ENCODE measurements at regions not wholly inside any gene's neighbourhood (a gene's known extent, or its start where the extent isn't known, plus 50 kb on each side); places are given as distances from the start of the nearest gene placed in this dataset.

DNA sequence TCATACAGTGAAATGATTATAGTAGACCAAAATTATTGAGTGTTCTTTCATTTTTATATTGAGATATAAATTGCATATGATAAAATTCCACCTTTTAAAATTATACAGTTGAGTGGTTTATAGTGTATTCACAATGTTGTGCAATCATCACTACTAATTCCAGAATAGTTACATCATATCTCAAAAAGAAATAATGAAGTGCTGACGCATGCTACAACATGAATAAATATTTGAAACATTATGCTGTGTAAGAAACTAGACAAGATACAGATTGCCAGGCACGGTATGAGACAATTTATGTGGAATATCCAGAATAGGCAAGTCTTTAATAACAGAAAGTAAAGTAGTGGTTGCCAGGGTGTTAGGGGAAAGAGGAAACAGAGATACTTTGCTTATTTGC, 871.7 kb downstream of the FAM133A start:
- TF ChIP-seq CTCF (IDR thresholded peaks at IDR 0.05) (no peak), EP300 (IDR thresholded peaks at IDR 0.05) (no peak), POLR2A (IDR thresholded peaks at IDR 0.05) (no peak), POLR2AphosphoS5 (IDR thresholded peaks at IDR 0.05) (no peak)
- Histone ChIP-seq H3K36me3 (no peaks in the 10 kb centered on the region), H3K27me3 (no peaks in the 10 kb centered on the region), H3K9me3 (no peaks in the 10 kb centered on the region), H3K4me3 (no peak overlapping the region), H3K4me1 (no peaks in the 10 kb centered on the region), H3K27ac (no peak overlapping the region)
- WGBS = 38% methylated on average over 2 of the region's 2 CpGs
- no peak for DNase-seq (ENCODE audit: low spot score in 2 of 2)

- no peak overlapping the region for H3K27ac ChIP-seq
- WGBS = 91% methylated on average over 4 of the region's 4 CpGs
- no peak for TF ChIP-seq POLR2AphosphoS5 (IDR thresholded peaks at IDR 0.05)
- TF ChIP-seq POLR2A (IDR thresholded peaks at IDR 0.05) = no peak
- TF ChIP-seq CTCF (IDR thresholded peaks at IDR 0.05) = no peak
- TF ChIP-seq EP300 (IDR thresholded peaks at IDR 0.05) = no peak
- H3K9me3 ChIP-seq = no peaks in the 10 kb centered on the region
- H3K4me3 ChIP-seq = no peak overlapping the region
- no peak for DNase-seq (ENCODE audit: low spot score in 2 of 2)
- no peaks in the 10 kb centered on the region for H3K36me3 ChIP-seq
- H3K4me1 ChIP-seq = no peaks in the 10 kb centered on the region
- H3K27me3 ChIP-seq = no peaks in the 10 kb centered on the region
Measured at GRCh38 chrX:94551831-94552230, 877.8 kb downstream of the FAM133A start.

- DNase-seq (ENCODE audit: low spot score in 2 of 2) = no peak
- H3K27ac ChIP-seq = no peak overlapping the region
- H3K4me3 ChIP-seq = no peak overlapping the region
- H3K4me1 ChIP-seq = no peaks in the 10 kb centered on the region
- H3K36me3 ChIP-seq = no peaks in the 10 kb centered on the region
- TF ChIP-seq POLR2AphosphoS5 (IDR thresholded peaks at IDR 0.05) (no peak), CTCF (IDR thresholded peaks at IDR 0.05) (no peak), POLR2A (IDR thresholded peaks at IDR 0.05) (no peak), EP300 (IDR thresholded peaks at IDR 0.05) (no peak)
- no peaks in the 10 kb centered on the region for H3K9me3 ChIP-seq
- H3K27me3 ChIP-seq = no peaks in the 10 kb centered on the region
- WGBS = 68% methylated on average over 4 of the region's 4 CpGs
Measured at GRCh38 chrX:94560930-94561329, 886.9 kb downstream of the FAM133A start.

- Histone ChIP-seq H3K27me3 (no peaks in the 10 kb centered on the region), H3K4me3 (no peak overlapping the region), H3K9me3 (no peaks in the 10 kb centered on the region), H3K4me1 (no peaks in the 10 kb centered on the region), H3K27ac (no peak overlapping the region), H3K36me3 (no peaks in the 10 kb centered on the region)
- no peak for DNase-seq (ENCODE audit: low spot score in 2 of 2)
- 48% methylated on average over 2 of the region's 2 CpGs for WGBS
- TF ChIP-seq EP300 (IDR thresholded peaks at IDR 0.05) (no peak), POLR2A (IDR thresholded peaks at IDR 0.05) (no peak), CTCF (IDR thresholded peaks at IDR 0.05) (no peak), POLR2AphosphoS5 (IDR thresholded peaks at IDR 0.05) (no peak)
Measured at GRCh38 chrX:94576367-94577004, 902.5 kb downstream of the FAM133A start.

DNA sequence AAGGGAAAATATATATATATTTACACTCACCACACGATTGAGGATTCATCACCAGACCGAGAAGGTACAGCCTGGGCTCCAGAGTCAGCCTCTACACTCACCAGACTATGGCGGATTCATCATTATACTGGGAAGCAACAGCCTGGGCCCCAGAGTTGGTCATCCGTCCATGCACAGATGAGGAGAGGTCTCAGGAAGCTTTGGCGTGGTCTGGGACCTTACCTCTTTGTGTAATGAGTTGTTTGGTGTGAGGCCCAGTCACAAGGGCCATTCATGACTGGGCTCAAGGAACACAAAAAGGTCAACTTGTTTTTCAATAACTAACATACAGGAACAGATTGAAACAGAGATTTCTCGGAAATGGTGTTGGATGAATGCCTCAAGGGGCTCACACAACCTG, 926.1 kb downstream of the FAM133A start:
- no peak overlapping the region for H3K27ac ChIP-seq

More for the DNA sequence above, 926.1 kb downstream of the FAM133A start:
- no peaks in the 10 kb centered on the region for H3K27me3 ChIP-seq
- no peak for DNase-seq (ENCODE audit: low spot score in 2 of 2)
- H3K4me1 ChIP-seq = no peaks in the 10 kb centered on the region
- no peaks in the 10 kb centered on the region for H3K36me3 ChIP-seq
- H3K9me3 ChIP-seq = no peaks in the 10 kb centered on the region
- H3K4me3 ChIP-seq = no peak overlapping the region
- TF ChIP-seq EP300 (IDR thresholded peaks at IDR 0.05) (no peak), CTCF (IDR thresholded peaks at IDR 0.05) (no peak), POLR2A (IDR thresholded peaks at IDR 0.05) (no peak), POLR2AphosphoS5 (IDR thresholded peaks at IDR 0.05) (no peak)
- 76% methylated on average over 6 of the region's 6 CpGs for WGBS
